ENCODE measurements at regions not wholly inside any gene's neighbourhood (a gene's known extent, or its start where the extent isn't known, plus 50 kb on each side); places are given as distances from the start of the nearest gene placed in this dataset.

DNA sequence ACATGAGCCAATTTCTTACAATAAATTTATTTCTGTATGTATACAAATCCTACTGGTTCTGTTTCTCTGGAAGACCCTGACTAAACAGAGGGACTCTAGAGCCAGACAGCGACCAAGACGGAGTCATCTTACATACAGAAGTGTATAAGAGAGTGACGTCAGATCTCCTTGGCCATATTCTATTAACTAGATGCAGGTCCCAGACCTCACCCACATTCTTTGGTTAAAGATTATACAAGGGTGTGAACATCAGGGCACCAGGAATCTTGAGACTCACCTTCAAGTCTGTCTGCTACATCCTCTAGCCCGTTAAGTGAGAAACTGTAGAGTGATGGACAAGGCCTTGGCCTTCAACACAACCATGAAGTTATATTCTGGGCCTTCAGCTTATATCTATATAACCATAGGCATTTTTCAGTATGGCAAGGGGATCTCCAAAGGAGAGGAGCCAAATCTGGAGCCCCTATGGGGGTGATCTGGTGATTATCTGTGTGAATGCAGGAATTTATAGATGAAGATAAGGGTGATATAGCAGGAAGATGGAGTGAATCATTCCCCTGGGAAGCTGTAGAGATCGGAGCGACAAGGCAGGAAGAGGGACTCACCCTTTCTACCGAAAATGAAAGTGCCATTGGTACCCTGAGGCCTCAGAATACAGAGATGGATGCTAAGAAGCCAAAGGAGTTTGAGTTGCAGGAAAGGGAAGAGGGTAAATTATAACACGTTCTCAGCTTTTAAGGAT is 83.9 kb downstream of the ADAMTS1 start:
- peak; percentile 48 for DNase-seq
- Mint-ChIP-seq H3K27ac (peak overlapping the region; percentile 66), H3K36me3 (ENCODE audit: low read depth) (no peaks in the 10 kb centered on the region; the same call in 1 of the 2 replicates), H3K4me1 (ENCODE audit: low read depth) (peaks cover 56% of the 10 kb centered on the region), H3K27me3 (ENCODE audit: insufficient read depth) (no peaks in the 10 kb centered on the region), H3K9me3 (no peaks in the 10 kb centered on the region), H3K4me3 (peak overlapping the region; percentile 31)
- TF ChIP-seq, protein P1, sequence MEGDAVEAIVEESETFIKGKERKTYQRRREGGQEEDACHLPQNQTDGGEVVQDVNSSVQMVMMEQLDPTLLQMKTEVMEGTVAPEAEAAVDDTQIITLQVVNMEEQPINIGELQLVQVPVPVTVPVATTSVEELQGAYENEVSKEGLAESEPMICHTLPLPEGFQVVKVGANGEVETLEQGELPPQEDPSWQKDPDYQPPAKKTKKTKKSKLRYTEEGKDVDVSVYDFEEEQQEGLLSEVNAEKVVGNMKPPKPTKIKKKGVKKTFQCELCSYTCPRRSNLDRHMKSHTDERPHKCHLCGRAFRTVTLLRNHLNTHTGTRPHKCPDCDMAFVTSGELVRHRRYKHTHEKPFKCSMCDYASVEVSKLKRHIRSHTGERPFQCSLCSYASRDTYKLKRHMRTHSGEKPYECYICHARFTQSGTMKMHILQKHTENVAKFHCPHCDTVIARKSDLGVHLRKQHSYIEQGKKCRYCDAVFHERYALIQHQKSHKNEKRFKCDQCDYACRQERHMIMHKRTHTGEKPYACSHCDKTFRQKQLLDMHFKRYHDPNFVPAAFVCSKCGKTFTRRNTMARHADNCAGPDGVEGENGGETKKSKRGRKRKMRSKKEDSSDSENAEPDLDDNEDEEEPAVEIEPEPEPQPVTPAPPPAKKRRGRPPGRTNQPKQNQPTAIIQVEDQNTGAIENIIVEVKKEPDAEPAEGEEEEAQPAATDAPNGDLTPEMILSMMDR (IDR thresholded peaks at IDR 0.05) = no peak

DNA sequence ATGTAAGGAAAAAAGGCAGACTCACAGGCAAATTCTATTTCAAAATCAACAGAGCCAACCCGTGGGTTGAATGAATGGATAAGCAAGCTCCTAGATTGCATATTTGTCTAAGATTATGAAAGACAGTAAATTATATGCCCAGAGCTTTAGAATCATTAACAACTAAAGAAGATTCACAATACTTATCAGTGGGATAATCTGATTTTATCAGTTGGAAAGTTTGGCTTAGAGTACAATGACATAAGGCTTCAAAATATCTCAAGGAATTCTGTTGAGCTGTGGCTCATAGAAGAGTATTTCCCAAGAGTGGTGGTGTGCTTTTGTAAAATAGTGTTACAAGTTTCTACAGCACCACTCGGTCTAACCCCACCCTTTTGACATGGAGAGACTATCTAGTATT is 85.5 kb downstream of the ADAMTS1 start:
- Mint-ChIP-seq H3K27me3 (ENCODE audit: insufficient read depth) (peaks cover 2% of the 10 kb centered on the region; the same call in 1 of the 2 replicates), H3K4me3 (no peak overlapping the region), H3K36me3 (ENCODE audit: low read depth) (no peaks in the 10 kb centered on the region; the same call in 1 of the 2 replicates), H3K4me1 (ENCODE audit: low read depth) (peaks cover 63% of the 10 kb centered on the region), H3K27ac (no peak overlapping the region), H3K9me3 (no peaks in the 10 kb centered on the region)
- no peak for DNase-seq
- TF ChIP-seq, protein P1 (IDR thresholded peaks at IDR 0.05) = no peak

DNA sequence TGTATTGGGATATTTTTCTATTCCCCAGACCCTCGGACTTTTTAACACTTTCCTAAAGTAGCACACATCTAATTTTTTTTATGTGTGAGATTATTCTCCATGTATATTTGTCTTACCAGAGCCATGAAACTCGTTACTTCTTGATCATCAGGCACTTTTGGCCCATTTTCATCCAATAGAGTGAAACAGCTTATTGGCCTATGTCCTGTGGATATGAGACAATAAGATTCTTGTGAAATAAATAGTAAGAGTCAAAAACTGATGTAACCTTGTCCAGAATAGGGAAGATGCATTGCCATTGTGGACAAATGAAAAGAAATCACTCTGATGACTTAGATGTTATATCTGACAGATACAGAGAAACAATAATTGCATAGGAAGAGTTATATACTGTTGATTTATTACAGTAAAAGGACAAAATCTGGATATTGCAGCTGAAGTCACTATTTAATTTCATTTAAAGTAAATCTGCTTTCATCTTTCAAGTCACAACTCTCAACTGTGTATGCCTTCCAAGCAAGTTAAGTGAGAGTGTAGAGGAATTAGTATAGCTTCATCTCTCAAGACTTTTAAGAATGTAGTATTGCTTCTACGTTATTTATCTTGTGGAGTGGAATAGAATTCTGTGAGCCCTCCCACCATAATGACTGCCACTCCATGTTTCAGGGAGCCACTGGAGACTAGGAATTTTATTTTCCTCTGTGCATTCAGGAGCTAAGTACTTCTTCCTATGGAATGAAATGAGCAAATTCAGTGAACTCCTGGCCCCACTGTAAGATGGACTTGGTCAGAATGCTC is 86.9 kb downstream of the ADAMTS1 start:
- Mint-ChIP-seq H3K4me3 (no peak overlapping the region), H3K4me1 (ENCODE audit: low read depth) (peaks cover 61% of the 10 kb centered on the region), H3K27ac (no peak overlapping the region; the same call in 1 of the 2 replicates), H3K9me3 (no peaks in the 10 kb centered on the region), H3K27me3 (ENCODE audit: insufficient read depth) (peaks cover 2% of the 10 kb centered on the region; the same call in 1 of the 2 replicates), H3K36me3 (ENCODE audit: low read depth) (no peaks in the 10 kb centered on the region; the same call in 1 of the 2 replicates)
- DNase-seq = no peak
- TF ChIP-seq, protein P1 (IDR thresholded peaks at IDR 0.05) = no peak

DNA sequence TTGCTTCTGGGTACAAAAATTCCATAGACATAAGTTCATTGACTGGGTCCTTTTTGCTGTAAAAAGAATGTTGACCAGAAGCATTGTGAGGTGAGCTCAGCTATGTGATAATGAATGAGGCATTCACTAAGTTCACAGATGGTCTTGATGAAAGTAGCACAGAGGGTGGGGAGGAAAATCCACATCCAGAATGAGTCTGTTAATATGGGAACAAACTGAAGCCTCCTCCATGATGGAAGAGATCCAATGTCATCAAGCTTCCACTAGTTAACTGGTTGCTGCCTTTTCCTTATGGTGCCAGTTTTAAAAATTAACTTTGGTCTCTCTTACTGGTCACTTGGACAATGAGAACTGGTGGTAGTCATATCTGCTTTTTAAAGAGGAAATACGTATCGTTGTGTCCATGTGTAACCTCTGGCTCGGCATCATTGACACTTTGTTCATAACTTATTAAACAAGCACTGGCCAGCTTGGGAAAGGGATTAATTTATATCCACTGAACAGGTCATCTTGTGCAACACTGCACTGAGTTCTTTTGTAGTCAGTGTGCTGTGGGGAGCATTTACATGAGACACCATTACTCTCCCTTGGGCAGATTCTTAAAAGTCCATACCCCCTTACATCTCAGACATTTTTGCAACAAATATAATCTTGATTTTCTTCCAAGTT is 88.6 kb downstream of the ADAMTS1 start:
- H3K4me1 Mint-ChIP-seq (ENCODE audit: low read depth) = peaks cover 44% of the 10 kb centered on the region
- H3K27me3 Mint-ChIP-seq (ENCODE audit: insufficient read depth) = peaks cover 5% of the 10 kb centered on the region; the same call in 1 of the 2 replicates
- no peaks in the 10 kb centered on the region for H3K9me3 Mint-ChIP-seq
- peak; percentile 36 for DNase-seq
- TF ChIP-seq, protein P1 (IDR thresholded peaks at IDR 0.05) = no peak
- H3K36me3 Mint-ChIP-seq (ENCODE audit: low read depth) = no peaks in the 10 kb centered on the region; the same call in 1 of the 2 replicates
- peak overlapping the region; percentile 3; the same call in 1 of the 2 replicates for H3K27ac Mint-ChIP-seq
- H3K4me3 Mint-ChIP-seq = no peak overlapping the region

DNA sequence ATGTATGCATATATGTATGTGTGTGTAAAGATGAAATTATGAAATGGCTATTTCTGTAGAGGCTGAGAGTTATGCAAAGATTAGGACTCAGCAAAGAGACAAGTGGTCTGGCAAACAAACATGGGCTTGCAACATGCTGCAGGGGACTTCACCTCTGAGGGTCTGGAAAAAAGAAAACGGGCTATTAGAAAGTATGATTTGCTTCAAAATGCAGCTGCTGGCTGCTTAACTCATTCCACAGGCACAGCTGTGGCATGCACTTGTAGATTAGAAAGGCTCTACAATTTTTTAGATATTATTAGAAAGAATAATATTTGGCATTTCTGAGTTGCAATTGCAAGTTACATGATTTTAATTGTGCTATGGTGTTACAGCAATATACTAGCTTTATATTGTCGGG is 90.4 kb downstream of the ADAMTS1 start:
- Mint-ChIP-seq H3K36me3 (ENCODE audit: low read depth) (no peaks in the 10 kb centered on the region; the same call in 1 of the 2 replicates), H3K4me3 (no peak overlapping the region), H3K4me1 (ENCODE audit: low read depth) (peaks cover 30% of the 10 kb centered on the region; the same call in 1 of the 2 replicates), H3K27ac (no peak overlapping the region), H3K9me3 (no peaks in the 10 kb centered on the region), H3K27me3 (ENCODE audit: insufficient read depth) (peaks cover 5% of the 10 kb centered on the region; the same call in 1 of the 2 replicates)
- TF ChIP-seq, protein P1 (IDR thresholded peaks at IDR 0.05) = no peak
- DNase-seq = no peak

All from HFFc6 (cell line).